Activated CD8-positive, alpha-beta memory T cell treated with anti-CD3 and anti-CD28 coated beads, Interleukin-2, amount 50 U/mL, for 48 hours (primary cell): ENCODE measurements at regions not wholly inside any gene's neighbourhood (a gene's known extent, or its start where the extent isn't known, plus 50 kb on each side); places are given as distances from the start of the nearest gene placed in this dataset.

Experiments
- DNase-seq: peaks from one replicate; pipeline ENCODE4 v3.0.0-alpha.2; 2020

- no peak for DNase-seq
Observed at GRCh38 chr7:32169228-32169627, 99.0 kb upstream of the PDE1C start.

GRCh38 chr7:32167815-32168214, 97.6 kb upstream of the PDE1C start:
- no peak for DNase-seq

GRCh38 chr7:32167256-32167655, 97.0 kb upstream of the PDE1C start:
- DNase-seq: no peak

- DNase-seq: no peak
Observed at GRCh38 chr7:32164341-32164996, 94.3 kb upstream of the PDE1C start.

GRCh38 chr7:32163896-32164295, 93.7 kb upstream of the PDE1C start:
- no peak for DNase-seq

GRCh38 chr7:32163141-32163806, 93.1 kb upstream of the PDE1C start:
- DNase-seq: no peak

GRCh38 chr7:32161708-32162107, 91.5 kb upstream of the PDE1C start:
- no peak for DNase-seq

GRCh38 chr7:32158751-32159745, 88.8 kb upstream of the PDE1C start:
- no peak for DNase-seq

GRCh38 chr7:32158076-32158475, 87.9 kb upstream of the PDE1C start:
- DNase-seq: no peak

- no peak for DNase-seq
Observed at GRCh38 chr7:32155712-32156111, 85.5 kb upstream of the PDE1C start.

GRCh38 chr7:32154797-32155196, 84.6 kb upstream of the PDE1C start:
- no peak for DNase-seq

- no peak for DNase-seq
Observed at GRCh38 chr7:32153006-32153405, 82.8 kb upstream of the PDE1C start.

GRCh38 chr7:32152576-32152975, 82.4 kb upstream of the PDE1C start:
- no peak for DNase-seq

GRCh38 chr7:32150589-32150988, 80.4 kb upstream of the PDE1C start:
- DNase-seq: no peak

GRCh38 chr7:32150039-32150438, 79.8 kb upstream of the PDE1C start:
- no peak for DNase-seq

- no peak for DNase-seq
Observed at GRCh38 chr7:32147546-32148268, 77.5 kb upstream of the PDE1C start.

- no peak for DNase-seq
Observed at GRCh38 chr7:32145911-32146310, 75.7 kb upstream of the PDE1C start.

- DNase-seq: no peak
Observed at GRCh38 chr7:32144676-32145075, 74.5 kb upstream of the PDE1C start.

- DNase-seq: no peak
Observed at GRCh38 chr7:32143301-32143700, 73.1 kb upstream of the PDE1C start.

GRCh38 chr7:32142649-32143048, 72.4 kb upstream of the PDE1C start:
- no peak for DNase-seq

GRCh38 chr7:32140210-32140939, 70.2 kb upstream of the PDE1C start:
- DNase-seq: no peak

- no peak for DNase-seq
Observed at GRCh38 chr7:32137059-32137458, 66.9 kb upstream of the PDE1C start.
